ENCODE measurements at regions not wholly inside any gene's neighbourhood (a gene's known extent, or its start where the extent isn't known, plus 50 kb on each side); places are given as distances from the start of the nearest gene placed in this dataset.
"Not testable (repeated sequence)": the region's sequence is repeated elsewhere in the genome, so short reads cannot be mapped to it uniquely, and the experiment has no call there.

GRCh38 chr6:1156411-1156810 is 155.5 kb upstream of the FOXQ1 start:
- DNase-seq (ENCODE audit: low read depth in 2 of 2) = not testable (repeated sequence)

GRCh38 chr6:1153696-1154245 is 158.1 kb upstream of the FOXQ1 start:
- DNase-seq (ENCODE audit: low read depth in 2 of 2) = no peak

GRCh38 chr6:1146500-1146899 is 165.4 kb upstream of the FOXQ1 start:
- DNase-seq (ENCODE audit: low read depth in 2 of 2) = no peak

GRCh38 chr6:1145768-1146218 is 166.1 kb upstream of the FOXQ1 start:
- DNase-seq (ENCODE audit: low read depth in 2 of 2) = no peak

- DNase-seq (ENCODE audit: low read depth in 2 of 2) = no peak
Observed at GRCh38 chr6:1144842-1145767, 166.8 kb upstream of the FOXQ1 start.

- DNase-seq (ENCODE audit: low read depth in 2 of 2) = no peak
Observed at GRCh38 chr6:1143655-1144054, 168.2 kb upstream of the FOXQ1 start.

- DNase-seq (ENCODE audit: low read depth in 2 of 2) = no peak
Observed at GRCh38 chr6:1139155-1139890, 172.6 kb upstream of the FOXQ1 start.

GRCh38 chr6:1137849-1138248 is 174.0 kb upstream of the FOXQ1 start:
- no peak for DNase-seq (ENCODE audit: low read depth in 2 of 2)

- DNase-seq (ENCODE audit: low read depth in 2 of 2) = no peak
Observed at GRCh38 chr6:1136827-1137226, 175.1 kb upstream of the FOXQ1 start.

- no peak for DNase-seq (ENCODE audit: low read depth in 2 of 2)
Observed at GRCh38 chr6:1136415-1136774, 175.5 kb upstream of the FOXQ1 start.

- no peak for DNase-seq (ENCODE audit: low read depth in 2 of 2)
Observed at GRCh38 chr6:1135726-1136414, 176.0 kb upstream of the FOXQ1 start.

- DNase-seq (ENCODE audit: low read depth in 2 of 2) = no peak
Observed at GRCh38 chr6:1131285-1132079, 180.4 kb upstream of the FOXQ1 start.

GRCh38 chr6:1130709-1131108 is 181.2 kb upstream of the FOXQ1 start:
- no peak for DNase-seq (ENCODE audit: low read depth in 2 of 2)

- no peak for DNase-seq (ENCODE audit: low read depth in 2 of 2)
Observed at GRCh38 chr6:1129131-1129530, 182.8 kb upstream of the FOXQ1 start.

- DNase-seq (ENCODE audit: low read depth in 2 of 2) = no peak
Observed at GRCh38 chr6:1127597-1128288, 184.2 kb upstream of the FOXQ1 start.

- no peak for DNase-seq (ENCODE audit: low read depth in 2 of 2)
Observed at GRCh38 chr6:1127129-1127528, 184.8 kb upstream of the FOXQ1 start.

GRCh38 chr6:1126036-1126435 is 185.9 kb upstream of the FOXQ1 start:
- DNase-seq (ENCODE audit: low read depth in 2 of 2) = no peak

GRCh38 chr6:1125297-1125696 is 186.6 kb upstream of the FOXQ1 start:
- no peak for DNase-seq (ENCODE audit: low read depth in 2 of 2)

- DNase-seq (ENCODE audit: low read depth in 2 of 2) = no peak
Observed at GRCh38 chr6:1124885-1125284, 187.0 kb upstream of the FOXQ1 start.

Measured in stimulated activated CD8-positive, alpha-beta memory T cell treated with anti-CD3 and anti-CD28 coated beads, Interleukin-7, amount 100 ng/mL, for 4 hours (primary cell).